ENCODE measurements at regions not wholly inside any gene's neighbourhood (a gene's known extent, or its start where the extent isn't known, plus 50 kb on each side); places are given as distances from the start of the nearest gene placed in this dataset.

DNA sequence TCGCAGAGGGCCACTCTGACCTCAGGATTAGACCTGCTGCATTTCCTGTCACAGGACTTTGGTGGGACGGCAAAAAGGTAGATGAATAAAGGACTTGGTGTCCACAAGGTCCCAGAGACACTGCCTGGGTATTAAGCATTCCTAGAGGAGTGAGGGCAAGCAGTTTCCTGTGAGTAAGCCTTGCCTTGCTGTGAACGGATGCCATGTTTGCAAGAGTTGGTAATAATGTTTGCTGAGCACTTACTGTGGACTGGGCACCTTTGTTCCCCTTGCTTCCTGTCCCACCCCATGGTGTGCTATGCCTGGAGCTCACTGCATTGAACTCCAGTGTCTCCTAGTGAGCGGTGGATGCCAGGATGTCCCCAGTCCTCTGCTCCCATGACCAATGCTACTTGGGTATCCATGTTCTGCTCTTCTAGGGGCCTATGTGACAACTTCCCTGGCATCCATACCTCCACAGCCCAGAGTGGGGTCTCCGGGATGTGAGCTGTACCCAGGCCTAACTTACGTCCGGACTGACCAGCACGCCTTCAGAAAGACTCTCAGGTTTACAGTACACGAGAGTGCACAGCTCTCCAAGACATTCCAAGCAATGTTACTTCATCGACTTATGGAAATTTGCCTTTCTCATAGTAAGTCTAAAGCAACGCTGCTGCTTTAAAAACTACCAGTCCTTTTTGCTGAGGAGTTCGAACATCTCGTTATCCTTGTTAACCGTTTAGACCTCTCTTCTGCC, 95.5 kb upstream of the MSX1 start:
- TF ChIP-seq POLR2AphosphoS5 (IDR thresholded peaks at IDR 0.05) (no peak), POLR2A (IDR thresholded peaks at IDR 0.05) (no peak), EP300 (IDR thresholded peaks at IDR 0.05) (no peak)
- TF ChIP-seq, protein P1, sequence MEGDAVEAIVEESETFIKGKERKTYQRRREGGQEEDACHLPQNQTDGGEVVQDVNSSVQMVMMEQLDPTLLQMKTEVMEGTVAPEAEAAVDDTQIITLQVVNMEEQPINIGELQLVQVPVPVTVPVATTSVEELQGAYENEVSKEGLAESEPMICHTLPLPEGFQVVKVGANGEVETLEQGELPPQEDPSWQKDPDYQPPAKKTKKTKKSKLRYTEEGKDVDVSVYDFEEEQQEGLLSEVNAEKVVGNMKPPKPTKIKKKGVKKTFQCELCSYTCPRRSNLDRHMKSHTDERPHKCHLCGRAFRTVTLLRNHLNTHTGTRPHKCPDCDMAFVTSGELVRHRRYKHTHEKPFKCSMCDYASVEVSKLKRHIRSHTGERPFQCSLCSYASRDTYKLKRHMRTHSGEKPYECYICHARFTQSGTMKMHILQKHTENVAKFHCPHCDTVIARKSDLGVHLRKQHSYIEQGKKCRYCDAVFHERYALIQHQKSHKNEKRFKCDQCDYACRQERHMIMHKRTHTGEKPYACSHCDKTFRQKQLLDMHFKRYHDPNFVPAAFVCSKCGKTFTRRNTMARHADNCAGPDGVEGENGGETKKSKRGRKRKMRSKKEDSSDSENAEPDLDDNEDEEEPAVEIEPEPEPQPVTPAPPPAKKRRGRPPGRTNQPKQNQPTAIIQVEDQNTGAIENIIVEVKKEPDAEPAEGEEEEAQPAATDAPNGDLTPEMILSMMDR (IDR thresholded peaks at IDR 0.05): no peak
- peak in 1 of 2 donors; percentile 30 for DNase-seq
- 68 to 75% (median 71%) methylated on average over 14 of the region's 14 CpGs for WGBS, 5 donors
- Histone ChIP-seq H3K27ac (no peak overlapping the region), H3K36me3 (no peaks in the 10 kb centered on the region), H3K4me1 (no peaks in the 10 kb centered on the region), H3K27me3 (peaks cover 0 to 15% (median 0%) of the 10 kb centered on the region in 3 donors), H3K4me3 (no peak overlapping the region), H3K9me3 (no peaks in the 10 kb centered on the region)
- intact Hi-C loops (cut with DNase I; ENCODE audit: low total_unique reads): no loop called here

DNA sequence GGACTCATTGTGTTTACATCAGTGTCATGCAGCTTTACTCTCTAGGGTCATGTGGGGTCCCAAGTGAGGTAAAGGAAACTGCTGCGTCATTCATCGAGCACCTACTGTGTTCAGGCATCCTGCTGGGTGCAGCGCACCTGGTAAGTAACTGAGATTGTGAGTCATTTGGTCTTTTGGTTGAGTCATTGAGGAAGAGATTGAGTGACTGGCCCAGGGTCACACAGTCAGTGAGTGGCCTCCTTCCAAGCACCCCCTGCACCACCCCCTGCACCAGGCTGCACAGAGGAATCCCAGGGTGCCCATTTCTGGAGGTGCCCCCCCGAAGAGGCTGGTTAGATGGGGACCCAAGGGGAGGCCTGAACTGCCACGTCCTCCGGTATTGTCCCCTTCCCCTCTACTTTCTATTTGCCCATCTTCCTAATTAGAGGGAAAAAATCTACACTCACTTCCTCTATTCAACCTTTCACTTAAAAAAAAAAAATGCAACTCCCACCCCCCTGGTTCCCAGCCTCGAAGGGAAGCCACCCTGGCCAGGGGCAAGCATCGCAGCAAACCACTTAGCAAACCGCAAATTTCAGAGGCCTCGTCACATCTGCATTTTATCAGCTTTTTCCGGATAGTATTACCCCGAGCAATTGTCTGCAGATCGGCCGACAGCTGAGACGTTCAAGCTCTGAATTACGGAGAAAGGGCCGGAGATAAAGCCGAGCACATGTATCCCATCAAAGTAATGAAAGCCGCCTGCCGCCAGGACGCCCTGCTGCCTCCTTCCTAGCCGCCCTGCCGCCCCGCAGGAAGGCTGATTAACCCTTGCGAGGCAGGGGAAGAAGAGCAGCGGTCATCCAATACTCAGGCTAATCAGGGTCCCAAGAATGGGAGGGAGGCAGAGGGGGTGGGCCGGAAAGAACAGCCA, 96.3 kb upstream of the MSX1 start:
- H3K4me3 ChIP-seq: no peak overlapping the region
- no peaks in the 10 kb centered on the region for H3K36me3 ChIP-seq
- no peaks in the 10 kb centered on the region for H3K4me1 ChIP-seq
- H3K9me3 ChIP-seq: no peaks in the 10 kb centered on the region
- peaks cover 0 to 15% (median 0%) of the 10 kb centered on the region in 3 donors for H3K27me3 ChIP-seq
- intact Hi-C loops (cut with DNase I; ENCODE audit: low total_unique reads): no loop called here
- peak in 1 of 2 donors; percentile 81 for DNase-seq
- no peak for TF ChIP-seq EP300 (IDR thresholded peaks at IDR 0.05)
- TF ChIP-seq POLR2AphosphoS5 (IDR thresholded peaks at IDR 0.05): no peak
- no peak overlapping the region for H3K27ac ChIP-seq
- 25 to 36% (median 29%) methylated on average over 25 to 27 of the region's 27 CpGs for WGBS, 5 donors

DNA sequence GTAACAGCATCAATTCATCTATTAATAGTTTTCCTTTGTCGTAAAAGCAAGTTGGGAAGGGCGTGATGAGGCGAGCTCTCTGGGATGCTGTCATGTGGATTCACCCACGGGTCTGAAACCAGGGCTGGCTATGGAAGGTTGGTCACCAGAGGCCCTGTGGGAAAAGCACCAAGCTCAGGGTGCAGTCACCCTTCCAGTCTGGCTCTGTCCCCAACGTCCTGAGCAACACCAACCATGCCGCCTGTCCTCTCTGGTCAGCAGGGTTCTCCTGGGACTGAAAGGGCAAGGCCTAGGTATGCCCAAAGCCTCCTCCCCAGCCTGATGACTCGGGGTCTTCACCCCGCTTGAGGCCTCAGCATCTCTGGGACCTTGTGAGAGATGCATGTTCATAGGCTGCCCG, 97.2 kb upstream of the MSX1 start:
- Histone ChIP-seq H3K9me3 (no peaks in the 10 kb centered on the region), H3K4me1 (no peaks in the 10 kb centered on the region), H3K4me3 (no peak overlapping the region), H3K27ac (no peak overlapping the region), H3K36me3 (no peaks in the 10 kb centered on the region), H3K27me3 (peaks cover 0 to 15% (median 0%) of the 10 kb centered on the region in 3 donors)
- no peak for TF ChIP-seq POLR2AphosphoS5 (IDR thresholded peaks at IDR 0.05)
- no peak for TF ChIP-seq POLR2A (IDR thresholded peaks at IDR 0.05)
- TF ChIP-seq EP300 (IDR thresholded peaks at IDR 0.05): no peak
- TF ChIP-seq, protein P1 (IDR thresholded peaks at IDR 0.05): no peak
- no peak for DNase-seq
- intact Hi-C loops (cut with DNase I; ENCODE audit: low total_unique reads): no loop called here
- WGBS, 5 donors: 78 to 86% (median 84%) methylated on average over 9 of the region's 9 CpGs

DNA sequence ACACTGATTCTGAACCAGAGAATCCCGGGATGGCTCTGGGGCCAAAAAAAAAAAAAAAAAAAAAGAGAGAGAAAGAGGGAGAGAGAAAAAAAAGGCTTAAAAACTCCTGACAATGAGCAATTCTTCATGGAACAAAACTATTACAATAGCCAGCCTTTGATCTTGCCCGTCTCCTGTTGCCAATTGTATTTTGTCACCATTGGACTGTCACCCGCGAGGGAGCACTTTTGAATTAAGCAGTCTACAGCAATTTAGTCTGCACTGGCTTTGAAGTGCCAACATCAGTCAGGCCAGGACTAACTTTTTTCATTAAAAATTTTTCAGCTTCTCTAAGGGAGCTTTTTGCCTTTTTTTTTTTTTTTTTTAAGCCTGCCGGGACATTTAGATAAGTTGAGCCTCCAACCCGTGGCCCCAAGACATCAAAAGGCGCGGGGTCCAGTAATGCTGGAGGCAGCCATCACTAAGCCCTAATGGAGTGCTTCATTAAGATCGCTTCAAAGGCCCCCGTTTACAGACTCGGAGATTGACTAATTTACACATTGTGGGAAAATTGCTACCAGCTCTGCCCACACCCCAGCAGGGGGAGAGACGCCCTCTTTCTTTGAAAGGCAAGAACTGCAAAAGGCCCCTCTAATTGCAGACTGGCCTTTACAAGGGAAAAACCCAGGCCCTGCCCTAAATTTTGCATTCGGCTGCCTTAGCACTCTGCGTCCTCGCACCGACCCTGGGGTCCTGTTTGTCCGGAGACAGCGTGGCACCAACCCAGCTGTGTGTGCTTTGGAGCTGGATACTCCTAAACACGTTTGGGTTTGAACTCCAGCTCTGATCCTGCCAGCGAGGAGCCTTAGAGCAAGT, 98.1 kb upstream of the MSX1 start:
- H3K27ac ChIP-seq: no peak overlapping the region
- no peaks in the 10 kb centered on the region for H3K36me3 ChIP-seq
- H3K27me3 ChIP-seq: peaks cover 0 to 15% (median 0%) of the 10 kb centered on the region in 3 donors
- intact Hi-C loops (cut with DNase I; ENCODE audit: low total_unique reads): no loop called here
- no peaks in the 10 kb centered on the region for H3K4me1 ChIP-seq
- H3K4me3 ChIP-seq: no peak overlapping the region
- 47 to 58% (median 54%) methylated on average over 20 of the region's 20 CpGs for WGBS, 5 donors
- peak in 1 of 2 donors; percentile 15 for DNase-seq
- H3K9me3 ChIP-seq: no peaks in the 10 kb centered on the region
- TF ChIP-seq EP300 (IDR thresholded peaks at IDR 0.05): no peak

DNA sequence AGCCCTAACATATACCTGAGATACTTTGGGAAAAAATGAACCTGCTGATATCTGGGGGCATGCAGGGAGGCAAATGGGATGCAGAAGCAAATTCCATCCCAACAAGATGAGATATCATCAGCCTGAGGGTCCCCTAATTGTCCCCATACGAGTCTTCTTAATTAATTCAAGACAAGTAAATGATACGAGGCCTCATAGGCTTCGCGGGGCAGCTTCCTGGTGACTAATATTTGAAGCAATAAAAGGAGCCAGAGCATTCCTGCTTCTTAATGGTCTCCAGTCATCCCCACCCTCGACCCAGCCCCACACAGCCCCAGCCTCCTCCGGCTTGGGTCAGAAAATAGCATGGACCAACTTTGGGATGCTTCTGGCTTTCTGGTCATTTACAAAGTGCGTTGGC, 99.6 kb upstream of the MSX1 start:
- Histone ChIP-seq H3K27me3 (peaks cover 0 to 15% (median 0%) of the 10 kb centered on the region in 3 donors), H3K4me3 (no peak overlapping the region), H3K9me3 (no peaks in the 10 kb centered on the region), H3K27ac (no peak overlapping the region), H3K4me1 (no peaks in the 10 kb centered on the region), H3K36me3 (no peaks in the 10 kb centered on the region)
- TF ChIP-seq, protein P1 (IDR thresholded peaks at IDR 0.05): no peak
- TF ChIP-seq POLR2A (IDR thresholded peaks at IDR 0.05): no peak
- no peak for TF ChIP-seq EP300 (IDR thresholded peaks at IDR 0.05)
- TF ChIP-seq POLR2AphosphoS5 (IDR thresholded peaks at IDR 0.05): no peak
- no peak for DNase-seq
- 75 to 84% (median 78%) methylated on average over 7 of the region's 7 CpGs for WGBS, 5 donors
- intact Hi-C loops (cut with DNase I; ENCODE audit: low total_unique reads): no loop called here

Measured in stomach (tissue), 8 donors.